ENCODE measurements at regions not wholly inside any gene's neighbourhood (a gene's known extent, or its start where the extent isn't known, plus 50 kb on each side); places are given as distances from the start of the nearest gene placed in this dataset.

GRCh38 chr5:41995193-41995592 is 70.1 kb downstream of the FBXO4 start:
- Histone ChIP-seq H3K4me3 (replicated peaks in 1 of 3; ENCODE audit: insufficient read depth in 1 of 3, low read depth in 1 of 3, low read length in 3 of 3) (no peak overlapping the region), H3K79me2 (ENCODE audit: control insufficient read depth, insufficient read depth, low read length) (no peaks in the 10 kb centered on the region), H3K27ac (ENCODE audit: insufficient read depth, low read depth, low read length) (no peak overlapping the region), H3K9me1 (replicated peaks; ENCODE audit: control insufficient read depth, extremely low read depth, insufficient read depth, low read length) (no peaks in the 10 kb centered on the region), H3K9ac (replicated peaks; ENCODE audit: extremely low read depth, insufficient read depth, low read length) (no peak overlapping the region), H3K27me3 (ENCODE audit: control insufficient read depth in 2 of 2, insufficient read depth in 2 of 2, low read length in 2 of 2) (no peaks in the 10 kb centered on the region), H3K9me3 (replicated peaks; ENCODE audit: control insufficient read depth, insufficient read depth, low read length) (no peaks in the 10 kb centered on the region), H3K4me1 (ENCODE audit: control insufficient read depth, extremely low read depth, insufficient read depth, low read length) (no peaks in the 10 kb centered on the region), H3K36me3 (ENCODE audit: control insufficient read depth in 2 of 2, extremely low read depth in 1 of 2, insufficient read depth in 2 of 2, low read length in 2 of 2) (no peaks in the 10 kb centered on the region), H2AFZ (ENCODE audit: low read depth, low read length) (no peak overlapping the region), H4K20me1 (replicated peaks; ENCODE audit: control insufficient read depth, extremely low read depth, insufficient read depth, low read length) (no peaks in the 10 kb centered on the region), H3K4me2 (ENCODE audit: insufficient read depth, low read length) (no peak overlapping the region)
- intact Hi-C loops (cut with micrococcal nuclease): no loop called here
- ChIA-PET CTCF (no interaction called here), POLR2A (no interaction called here)
- BruUV-seq (replicated peaks): no TSS peak
- no peak for TF ChIP-seq CTCF (IDR thresholded peaks at IDR 0.05; ENCODE audit: extremely low read depth in 1 of 2, insufficient read depth in 1 of 2, low read depth in 1 of 2, low read length in 2 of 2)
- no peak for TF ChIP-seq EZH2 (IDR thresholded peaks at IDR 0.05; ENCODE audit: borderline replicate concordance, low read depth, low read length, severe bottlenecking)
- TF ChIP-seq GATA2 (IDR thresholded peaks at IDR 0.05; ENCODE audit: insufficient read depth, insufficient read length, low read depth, low read length): no peak
- no peak for TF ChIP-seq MYC (IDR thresholded peaks at IDR 0.05; ENCODE audit: low read depth, low read length)
- no peak for TF ChIP-seq POLR2A (IDR thresholded peaks at IDR 0.05; ENCODE audit: low read depth, low read length)
- FAIRE-seq (no peak), DNase-seq (ENCODE audit: low read depth, low spot score) (no peak)
- dilution Hi-C loops (cut with MboI; ENCODE audit: extremely low pct_ligation_motif_present, low sequenced_read_pairs): no loop called here

- dilution Hi-C loops (cut with MboI; ENCODE audit: extremely low pct_ligation_motif_present, low sequenced_read_pairs): no loop called here
- Histone ChIP-seq H2AFZ (ENCODE audit: low read depth, low read length) (no peak overlapping the region), H3K36me3 (ENCODE audit: control insufficient read depth in 2 of 2, extremely low read depth in 1 of 2, insufficient read depth in 2 of 2, low read length in 2 of 2) (no peaks in the 10 kb centered on the region), H3K27me3 (ENCODE audit: control insufficient read depth in 2 of 2, insufficient read depth in 2 of 2, low read length in 2 of 2) (no peaks in the 10 kb centered on the region), H3K9ac (replicated peaks; ENCODE audit: extremely low read depth, insufficient read depth, low read length) (no peak overlapping the region), H3K79me2 (ENCODE audit: control insufficient read depth, insufficient read depth, low read length) (no peaks in the 10 kb centered on the region), H3K4me1 (ENCODE audit: control insufficient read depth, extremely low read depth, insufficient read depth, low read length) (no peaks in the 10 kb centered on the region), H3K27ac (ENCODE audit: insufficient read depth, low read depth, low read length) (no peak overlapping the region), H3K4me2 (ENCODE audit: insufficient read depth, low read length) (no peak overlapping the region), H3K4me3 (replicated peaks in 1 of 3; ENCODE audit: insufficient read depth in 1 of 3, low read depth in 1 of 3, low read length in 3 of 3) (no peak overlapping the region), H3K9me3 (replicated peaks; ENCODE audit: control insufficient read depth, insufficient read depth, low read length) (no peaks in the 10 kb centered on the region), H4K20me1 (replicated peaks; ENCODE audit: control insufficient read depth, extremely low read depth, insufficient read depth, low read length) (no peaks in the 10 kb centered on the region), H3K9me1 (replicated peaks; ENCODE audit: control insufficient read depth, extremely low read depth, insufficient read depth, low read length) (no peaks in the 10 kb centered on the region)
- POLR2A ChIA-PET: no interaction called here
- intact Hi-C loops (cut with micrococcal nuclease): no loop called here
- DNase-seq (ENCODE audit: low read depth, low spot score): no peak
- no peak for TF ChIP-seq GATA2 (IDR thresholded peaks at IDR 0.05; ENCODE audit: insufficient read depth, insufficient read length, low read depth, low read length)
- TF ChIP-seq JUN (IDR thresholded peaks at IDR 0.05; ENCODE audit: borderline replicate concordance, insufficient read depth, insufficient read length, low read depth): no peak
- TF ChIP-seq MAX (IDR thresholded peaks at IDR 0.05; ENCODE audit: insufficient read depth, insufficient read length): no peak
- TF ChIP-seq POLR2A (IDR thresholded peaks at IDR 0.05; ENCODE audit: low read depth, low read length): no peak
- no peak for TF ChIP-seq POLR2AphosphoS5 (IDR thresholded peaks at IDR 0.05; ENCODE audit: insufficient read depth, low read depth, low read length)
- no peak for TF ChIP-seq MYC (IDR thresholded peaks at IDR 0.05; ENCODE audit: low read depth, low read length)
- TF ChIP-seq FOS (IDR thresholded peaks at IDR 0.05; ENCODE audit: borderline replicate concordance, insufficient read depth, low read length): no peak
- TF ChIP-seq CTCF (IDR thresholded peaks at IDR 0.05; ENCODE audit: extremely low read depth in 1 of 2, insufficient read depth in 1 of 2, low read depth in 1 of 2, low read length in 2 of 2): no peak
- TF ChIP-seq EZH2 (IDR thresholded peaks at IDR 0.05; ENCODE audit: borderline replicate concordance, low read depth, low read length, severe bottlenecking): no peak
- BruUV-seq (replicated peaks): no TSS peak
- CTCF ChIA-PET: no interaction called here
- no peak for FAIRE-seq
Observed at GRCh38 chr5:42001673-42002072, 76.6 kb downstream of the FBXO4 start.

Measured in endothelial cell of umbilical vein (primary cell).